Natural killer cell (primary cell): ENCODE measurements at regions not wholly inside any gene's neighbourhood (a gene's known extent, or its start where the extent isn't known, plus 50 kb on each side); places are given as distances from the start of the nearest gene placed in this dataset.

ENCODE experiments used
- ATAC-seq, 3 donors: fragments of 150-1000 bp in 2 of 3; fragments of 200-7000 bp in 1 of 3; cut with Tn5 transposase; 1 replicate in 1 of 3; 2 replicates in 2 of 3; pipeline ENCODE4 v1.10.0; 2021; ENCODE audit warnings: mild to moderate bottlenecking in 2 of 3, moderate library complexity in 2 of 3
- DNase-seq, 2 donors: peaks; one replicate each; pipeline versions ENCODE4 v3.0.0 to v3.0.0-alpha.2; 2013 to 2021; ENCODE audit warnings: mixed read lengths in 1 of 2
- H3K27ac ChIP-seq: one replicate; pipeline ENCODE4 v1.5.1; 2013; ENCODE audit warnings: mild to moderate bottlenecking, low read length
- H3K27me3 ChIP-seq: one replicate; pipeline ENCODE4 v1.6.1; 2013; ENCODE audit warnings: low read length; ENCODE audit not compliant: control insufficient read depth, insufficient read depth
- H3K36me3 ChIP-seq: one replicate; pipeline ENCODE4 v1.6.1; 2013; ENCODE audit warnings: low read length; ENCODE audit not compliant: control insufficient read depth, insufficient read depth
- H3K4me1 ChIP-seq: one replicate; pipeline ENCODE4 v1.6.1; 2013; ENCODE audit warnings: low read length; ENCODE audit not compliant: control insufficient read depth, insufficient read depth
- H3K4me3 ChIP-seq: one replicate; pipeline ENCODE4 v1.5.1; 2013; ENCODE audit warnings: low read length
- H3K9me3 ChIP-seq: one replicate; pipeline ENCODE4 v1.6.1; 2013; ENCODE audit warnings: low read length; ENCODE audit not compliant: control insufficient read depth, insufficient read depth
- H3K27ac Mint-ChIP-seq, 2 donors: one replicate each; pipeline ENCODE4 v1.8.0; 2022; ENCODE audit warnings: mild to moderate bottlenecking in 2 of 2, mixed read lengths in 2 of 2, moderate library complexity in 1 of 2
- H3K27me3 Mint-ChIP-seq, 2 donors: one replicate each; pipeline ENCODE4 v1.8.0; 2022; ENCODE audit warnings: low read depth in 2 of 2, mixed read lengths in 2 of 2
- H3K36me3 Mint-ChIP-seq: one replicate; pipeline ENCODE4 v1.8.0; 2022; ENCODE audit warnings: mixed read lengths
- H3K4me1 Mint-ChIP-seq, 2 donors: one replicate each; pipeline ENCODE4 v1.8.0; 2022; ENCODE audit warnings: mixed read lengths in 2 of 2
- H3K4me3 Mint-ChIP-seq: one replicate; pipeline ENCODE4 v1.8.0; 2022; ENCODE audit warnings: mild to moderate bottlenecking, moderate library complexity, mixed read lengths
- H3K9me3 Mint-ChIP-seq, 2 donors: one replicate each; pipeline ENCODE4 v1.8.0; 2022; ENCODE audit warnings: mixed read lengths in 2 of 2
- CTCF ChIP-seq: fragments of 200-600 bp; IDR thresholded peaks from one replicate; pipeline ENCODE4 v1.8.0; 2022; ENCODE audit warnings: antibody characterized with exemption
- WGBS: methylation state at CpG from one replicate; pipeline ENCODE4 v1.1.7; 2013; ENCODE audit warnings: missing lambda C conversion rate; ENCODE audit not compliant: insufficient coverage; 5-methylcytosine and 5-hydroxymethylcytosine counted together
- intact Hi-C: fragments of 100-400 bp; cut with micrococcal nuclease; formaldehyde crosslinking; loops from one replicate; pipeline ENCODE4 v1.14.2; 2022

GRCh38 chr6:115404446-115404845 is 656.2 kb downstream of the FRK start:
- H3K4me3 Mint-ChIP-seq = no peak overlapping the region
- DNase-seq = no peak
- H3K36me3 ChIP-seq = no peaks in the 10 kb centered on the region
- H3K27ac Mint-ChIP-seq = no peak overlapping the region
- H3K9me3 ChIP-seq = no peaks in the 10 kb centered on the region
- intact Hi-C loops = no loop called here
- no peak overlapping the region for H3K27ac ChIP-seq
- H3K4me1 ChIP-seq = no peaks in the 10 kb centered on the region
- ATAC-seq = no peak
- H3K36me3 Mint-ChIP-seq = peaks cover 8% of the 10 kb centered on the region
- no peaks in the 10 kb centered on the region for H3K4me1 Mint-ChIP-seq
- no peak overlapping the region for H3K4me3 ChIP-seq
- WGBS = no CpG with 5 or more reads among the region's 1 CpG
- no peaks in the 10 kb centered on the region for H3K27me3 ChIP-seq
- H3K9me3 Mint-ChIP-seq = peaks cover 17 to 24% of the 10 kb centered on the region in 2 donors
- no peaks in the 10 kb centered on the region for H3K27me3 Mint-ChIP-seq
- TF ChIP-seq CTCF = no peak

- intact Hi-C loops = no loop called here
- no CpG with 5 or more reads among the region's 1 CpG for WGBS
- no peak overlapping the region for H3K27ac Mint-ChIP-seq
- no peaks in the 10 kb centered on the region for H3K4me1 Mint-ChIP-seq
- peaks cover 17% of the 10 kb centered on the region for H3K36me3 Mint-ChIP-seq
- Histone ChIP-seq H3K27ac (no peak overlapping the region), H3K36me3 (no peaks in the 10 kb centered on the region), H3K27me3 (no peaks in the 10 kb centered on the region), H3K9me3 (peaks cover 14% of the 10 kb centered on the region), H3K4me3 (no peak overlapping the region), H3K4me1 (no peaks in the 10 kb centered on the region)
- ATAC-seq (no peak), DNase-seq (no peak)
- no peaks in the 10 kb centered on the region for H3K27me3 Mint-ChIP-seq
- no peak for TF ChIP-seq CTCF
- no peak overlapping the region for H3K4me3 Mint-ChIP-seq
- peaks cover 24 to 30% of the 10 kb centered on the region in 2 donors for H3K9me3 Mint-ChIP-seq
These were observed 662.1 kb downstream of the FRK start for GRCh38 chr6:115398607-115399006.

GRCh38 chr6:115396112-115396906 is 664.4 kb downstream of the FRK start:
- Histone ChIP-seq H3K27me3 (no peaks in the 10 kb centered on the region), H3K36me3 (no peaks in the 10 kb centered on the region), H3K4me3 (no peak overlapping the region), H3K4me1 (no peaks in the 10 kb centered on the region), H3K27ac (no peak overlapping the region), H3K9me3 (peaks cover 16% of the 10 kb centered on the region)
- no peak for TF ChIP-seq CTCF
- Mint-ChIP-seq H3K9me3 (peaks cover 29 to 31% of the 10 kb centered on the region in 2 donors), H3K4me1 (no peaks in the 10 kb centered on the region), H3K27me3 (no peaks in the 10 kb centered on the region), H3K27ac (no peak overlapping the region), H3K36me3 (peaks cover 24% of the 10 kb centered on the region), H3K4me3 (no peak overlapping the region)
- ATAC-seq (no peak), DNase-seq (no peak)
- 91% methylated on average over 6 of the region's 6 CpGs for WGBS
- intact Hi-C loops = no loop called here

- Histone ChIP-seq H3K4me3 (no peak overlapping the region), H3K36me3 (no peaks in the 10 kb centered on the region), H3K27me3 (no peaks in the 10 kb centered on the region), H3K4me1 (no peaks in the 10 kb centered on the region), H3K27ac (no peak overlapping the region), H3K9me3 (peaks cover 16% of the 10 kb centered on the region)
- no peaks in the 10 kb centered on the region for H3K27me3 Mint-ChIP-seq
- no peak overlapping the region for H3K4me3 Mint-ChIP-seq
- 82% methylated on average over 5 of the region's 5 CpGs for WGBS
- no peaks in the 10 kb centered on the region for H3K4me1 Mint-ChIP-seq
- peaks cover 25% of the 10 kb centered on the region for H3K36me3 Mint-ChIP-seq
- H3K9me3 Mint-ChIP-seq = peaks cover 30 to 32% of the 10 kb centered on the region in 2 donors
- no peak for DNase-seq
- TF ChIP-seq CTCF = no peak
- no peak for ATAC-seq
- no peak overlapping the region for H3K27ac Mint-ChIP-seq
- intact Hi-C loops = no loop called here
These were observed 666.9 kb downstream of the FRK start for GRCh38 chr6:115393821-115394220.
